ENCODE measurements at regions not wholly inside any gene's neighbourhood (a gene's known extent, or its start where the extent isn't known, plus 50 kb on each side); places are given as distances from the start of the nearest gene placed in this dataset.

GRCh38 chr7:54653905-54654304 is 105.1 kb downstream of the SEC61G start:
- Histone ChIP-seq H2BK5ac (ENCODE audit: low read depth, low read length, poor library complexity, severe bottlenecking) (no peak overlapping the region), H4K8ac (ENCODE audit: low read depth in 2 of 2, low read length in 2 of 2) (no peak overlapping the region), H2AFZ (replicated peaks; ENCODE audit: low read length, poor library complexity) (no peak overlapping the region), H3K4me2 (ENCODE audit: low read depth, low read length) (no peak overlapping the region), H2BK20ac (ENCODE audit: low read depth, low read length) (no peak overlapping the region), H3K9ac (ENCODE audit: low read depth, low read length) (no peak overlapping the region), H2AK9ac (replicated peaks; ENCODE audit: low read depth, low read length, poor library complexity) (no peak overlapping the region), H3K4ac (ENCODE audit: low read depth, low read length) (no peak overlapping the region), H4K91ac (ENCODE audit: insufficient read depth, low read depth, low read length) (no peak overlapping the region), H3K4me3 (ENCODE audit: insufficient read depth, low read depth, low read length) (no peak overlapping the region), H3K9me1 (ENCODE audit: insufficient read depth, low read length) (no peaks in the 10 kb centered on the region), H2BK120ac (ENCODE audit: low read depth, low read length) (no peak overlapping the region), H3K79me1 (ENCODE audit: low read depth in 1 of 2, low read length in 2 of 2) (no peaks in the 10 kb centered on the region), H3K36me3 (ENCODE audit: control insufficient read depth, insufficient read depth, low read length) (no peaks in the 10 kb centered on the region), H3K18ac (ENCODE audit: low read depth, low read length) (no peak overlapping the region), H3K27me3 (ENCODE audit: control insufficient read depth, insufficient read depth, low read length) (no peaks in the 10 kb centered on the region), H2AK5ac (ENCODE audit: low read depth, low read length) (no peak overlapping the region), H3K23ac (ENCODE audit: low read depth, low read length) (no peak overlapping the region), H3K9me3 (ENCODE audit: control insufficient read depth, insufficient read depth, low read length) (no peaks in the 10 kb centered on the region), H3K27ac (ENCODE audit: insufficient read depth, low read length) (no peak overlapping the region), H3K4me1 (ENCODE audit: control insufficient read depth, insufficient read depth, low read length) (no peaks in the 10 kb centered on the region), H3K14ac (replicated peaks; ENCODE audit: low read depth, low read length) (no peak overlapping the region), H4K20me1 (ENCODE audit: insufficient read depth, low read length) (no peaks in the 10 kb centered on the region), H4K5ac (ENCODE audit: low read depth, low read length) (no peak overlapping the region), H2BK15ac (ENCODE audit: low read depth, low read length) (no peak overlapping the region), H3K56ac (ENCODE audit: extremely low read depth, insufficient read depth, low read length) (no peak overlapping the region)
- in situ Hi-C loops (cut with MboI; ENCODE audit: low sequenced_read_pairs) (no loop called here), dilution Hi-C loops (cut with HindIII; ENCODE audit: low sequenced_read_pairs, unreplicated experiment) (no loop called here), intact Hi-C loops (cut with micrococcal nuclease) (no loop called here)
- POLR2A ChIA-PET (ENCODE audit: unreplicated experiment), result no interaction called here
- CTCF ChIA-PET, result no interaction called here
- no peak for TF ChIP-seq POLR2A (IDR thresholded peaks at IDR 0.05; ENCODE audit: low read depth, low read length)
- TF ChIP-seq FOS (IDR thresholded peaks at IDR 0.05; ENCODE audit: low read depth, low read length), result no peak
- TF ChIP-seq NFE2L2 (IDR thresholded peaks at IDR 0.05; ENCODE audit: low read depth, low read length), result no peak
- TF ChIP-seq CEBPB (IDR thresholded peaks at IDR 0.05; ENCODE audit: low read depth, low read length), result no peak
- no peak for TF ChIP-seq BHLHE40 (IDR thresholded peaks at IDR 0.05; ENCODE audit: low read depth, low read length)
- no peak for TF ChIP-seq CHD1 (IDR thresholded peaks at IDR 0.05; ENCODE audit: low read depth, low read length)
- BruUV-seq (replicated peaks), result no TSS peak
- ATAC-seq (ENCODE audit: low read depth) (no peak), DNase-seq (no peak)
- WGBS, 2 experiments (ENCODE audit: extremely low coverage in 2 of 2, insufficient read length in 1 of 2), result no CpG with 5 or more reads among the region's 3 CpGs
